GM13976 (cell line): ENCODE measurements at regions not wholly inside any gene's neighbourhood (a gene's known extent, or its start where the extent isn't known, plus 50 kb on each side); places are given as distances from the start of the nearest gene placed in this dataset.

Experiments
- DNase-seq: peaks from one replicate; pipeline ENCODE4 v3.0.0; 2012; ENCODE audit warnings: low spot score
- in situ Hi-C: fragments of 300-500 bp; cut with MboI; formaldehyde crosslinking; loops from one replicate; pipeline ENCODE4 v1.12.0; 2022; ENCODE audit warnings: low sequenced_read_pairs, mixed read lengths, inconsistent platforms; ENCODE audit not compliant: unreplicated experiment
- TF ChIP-seq, protein P1 (sequence below): IDR thresholded peaks from 2 replicates; pipeline ENCODE4 v1.5.1; 2012; ENCODE audit warnings: borderline replicate concordance, mild to moderate bottlenecking; ENCODE audit not compliant: insufficient read depth; ENCODE audit errors: extremely low read depth, missing control alignments, control extremely low read depth

DNA sequence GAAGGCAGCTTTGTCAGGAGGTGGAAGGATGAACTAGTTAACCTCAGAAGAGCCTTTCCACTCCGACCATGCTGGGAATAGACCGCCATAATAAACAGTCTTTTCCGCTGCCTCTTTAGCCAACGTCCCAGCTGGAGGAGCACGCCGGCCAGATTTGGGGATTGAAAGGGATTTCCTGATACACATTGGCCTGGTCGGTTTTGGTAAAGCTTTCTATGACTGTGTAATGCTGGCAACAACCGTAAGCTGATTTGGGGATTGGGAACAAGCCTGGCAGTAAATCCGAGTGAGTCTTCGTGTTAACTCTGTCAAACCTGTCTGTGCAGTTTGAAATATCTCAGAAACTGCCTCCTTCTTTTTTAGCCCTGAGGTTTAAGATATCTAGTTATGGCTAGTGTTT, 87.0 kb downstream of the DAD1 start:
- TF ChIP-seq, protein P1, sequence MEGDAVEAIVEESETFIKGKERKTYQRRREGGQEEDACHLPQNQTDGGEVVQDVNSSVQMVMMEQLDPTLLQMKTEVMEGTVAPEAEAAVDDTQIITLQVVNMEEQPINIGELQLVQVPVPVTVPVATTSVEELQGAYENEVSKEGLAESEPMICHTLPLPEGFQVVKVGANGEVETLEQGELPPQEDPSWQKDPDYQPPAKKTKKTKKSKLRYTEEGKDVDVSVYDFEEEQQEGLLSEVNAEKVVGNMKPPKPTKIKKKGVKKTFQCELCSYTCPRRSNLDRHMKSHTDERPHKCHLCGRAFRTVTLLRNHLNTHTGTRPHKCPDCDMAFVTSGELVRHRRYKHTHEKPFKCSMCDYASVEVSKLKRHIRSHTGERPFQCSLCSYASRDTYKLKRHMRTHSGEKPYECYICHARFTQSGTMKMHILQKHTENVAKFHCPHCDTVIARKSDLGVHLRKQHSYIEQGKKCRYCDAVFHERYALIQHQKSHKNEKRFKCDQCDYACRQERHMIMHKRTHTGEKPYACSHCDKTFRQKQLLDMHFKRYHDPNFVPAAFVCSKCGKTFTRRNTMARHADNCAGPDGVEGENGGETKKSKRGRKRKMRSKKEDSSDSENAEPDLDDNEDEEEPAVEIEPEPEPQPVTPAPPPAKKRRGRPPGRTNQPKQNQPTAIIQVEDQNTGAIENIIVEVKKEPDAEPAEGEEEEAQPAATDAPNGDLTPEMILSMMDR: no peak
- in situ Hi-C loops: no loop called here
- DNase-seq: no peak

DNA sequence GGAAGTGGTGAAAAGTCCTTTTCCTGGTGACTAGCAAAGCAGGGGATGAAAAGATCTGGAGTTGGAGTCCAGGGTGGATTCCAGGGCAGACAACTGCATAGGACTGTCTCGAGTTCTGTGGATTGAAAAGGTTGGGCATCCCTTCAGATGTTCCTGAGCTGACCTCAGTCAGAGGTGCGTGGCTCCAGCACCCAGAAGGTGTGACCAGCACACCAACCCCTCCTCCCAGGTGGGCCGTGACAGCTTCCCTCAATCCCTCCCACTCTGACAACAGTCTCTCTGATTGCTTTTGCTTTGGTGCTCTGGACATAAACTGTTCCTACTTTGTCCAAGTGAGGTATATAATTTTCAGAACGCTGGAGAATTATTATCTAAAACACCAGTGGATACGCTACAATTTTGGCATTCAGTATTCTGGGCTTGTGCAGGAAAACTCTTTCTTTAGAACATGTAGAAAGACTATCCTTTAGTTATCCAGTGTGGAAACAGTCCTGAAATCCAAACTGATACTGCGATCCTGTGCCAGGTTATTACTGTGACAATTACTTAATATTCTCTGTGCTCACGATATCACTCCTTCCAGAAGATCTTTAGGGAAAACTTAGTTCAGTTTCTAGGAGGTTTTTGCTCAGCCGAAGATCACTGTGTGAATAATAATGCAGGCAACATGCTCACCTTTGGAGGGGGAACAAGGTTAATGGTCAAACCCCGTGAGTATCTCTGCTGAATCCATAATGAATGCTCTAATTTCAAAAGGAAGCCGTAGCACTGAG, 87.9 kb downstream of the DAD1 start:
- DNase-seq: no peak
- in situ Hi-C loops: no loop called here
- TF ChIP-seq, protein P1: no peak

DNA sequence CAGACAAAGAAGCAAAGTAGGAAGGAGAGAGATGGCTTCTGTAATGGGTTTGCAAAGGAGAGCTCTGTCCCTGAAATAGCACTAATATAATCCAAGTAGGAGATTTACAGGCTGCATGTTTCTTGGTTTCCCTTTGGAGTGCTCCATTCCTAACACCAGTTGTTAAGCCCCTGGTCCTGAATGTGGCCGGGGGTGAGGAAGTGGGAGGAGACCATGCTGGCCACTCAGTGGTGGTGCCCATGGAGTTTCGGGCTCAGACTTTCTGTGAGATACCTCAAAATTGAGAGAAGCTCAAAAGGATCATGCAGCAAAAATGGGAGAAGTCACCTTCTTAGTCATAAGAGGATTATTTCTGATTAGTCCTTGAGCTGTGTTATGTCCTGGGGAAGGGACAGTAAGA, 88.5 kb downstream of the DAD1 start:
- in situ Hi-C loops: no loop called here
- TF ChIP-seq, protein P1: no peak
- no peak for DNase-seq

DNA sequence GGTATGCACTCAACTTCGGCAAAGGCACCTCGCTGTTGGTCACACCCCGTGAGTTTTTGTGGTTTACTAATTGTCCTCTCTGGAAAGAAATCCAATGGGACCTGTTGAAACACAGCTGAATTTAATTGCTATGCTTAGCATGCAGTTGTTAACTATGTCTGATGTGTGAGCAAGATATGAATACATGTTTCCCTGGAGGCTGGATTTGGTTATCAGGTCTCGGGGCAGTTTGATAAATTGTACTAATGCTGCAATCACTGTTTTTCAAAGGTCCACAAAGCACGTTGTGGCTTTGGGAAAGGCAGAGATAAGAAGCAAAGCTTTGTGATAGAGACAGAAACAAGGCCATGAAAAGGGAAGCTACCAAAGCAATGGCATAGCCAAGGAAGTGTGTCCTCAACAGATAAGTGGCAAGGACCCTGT, 91.3 kb downstream of the DAD1 start:
- in situ Hi-C loops: no loop called here
- TF ChIP-seq, protein P1: no peak
- DNase-seq: no peak

DNA sequence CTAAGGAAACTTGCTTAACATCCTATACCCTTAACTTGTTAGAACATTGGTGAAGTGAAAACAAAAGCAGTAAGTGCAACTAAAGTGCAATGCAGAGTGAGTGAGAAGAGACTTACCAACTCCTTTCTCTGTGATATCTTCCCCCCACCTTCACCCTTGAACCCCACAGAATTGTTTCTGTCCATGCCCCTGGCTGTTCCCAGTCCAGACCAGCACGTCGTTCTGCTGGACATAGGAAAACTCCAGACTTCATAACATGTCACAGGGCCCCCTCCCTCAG, 91.9 kb downstream of the DAD1 start:
- DNase-seq: no peak
- TF ChIP-seq, protein P1: no peak
- in situ Hi-C loops: no loop called here

DNA sequence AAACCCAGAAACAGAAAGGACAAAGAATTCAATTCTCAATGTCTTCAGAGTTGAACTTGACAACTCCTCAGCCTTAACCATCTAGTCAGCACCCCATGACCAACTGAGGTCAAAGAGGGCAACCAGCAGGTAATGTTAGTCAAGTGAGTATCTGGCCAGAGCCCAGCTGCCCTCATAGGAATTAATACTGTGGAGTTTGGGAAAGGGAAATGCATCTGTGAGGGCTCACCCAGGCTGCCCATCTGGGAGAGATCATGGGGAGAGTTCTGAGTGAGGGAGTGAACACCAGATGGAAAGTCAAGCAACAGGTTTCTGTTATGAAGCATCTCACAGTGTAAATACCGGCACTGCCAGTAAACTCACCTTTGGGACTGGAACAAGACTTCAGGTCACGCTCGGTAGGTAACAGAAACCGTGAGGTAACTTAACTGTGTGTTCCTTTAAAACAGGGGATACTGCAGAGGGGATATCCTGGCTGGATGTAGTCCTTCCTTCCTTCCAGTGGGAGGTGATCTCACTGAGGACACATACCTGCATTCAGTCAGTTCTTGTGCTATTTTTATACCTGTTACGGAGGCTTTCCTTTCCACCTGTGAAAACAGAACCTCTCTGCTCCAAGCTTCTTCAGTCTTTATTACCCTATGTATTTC, 94.4 kb downstream of the DAD1 start:
- DNase-seq: no peak
- in situ Hi-C loops: loop anchor here (5.0 kb wide), 1 partner anchor 48 kb away; no protein-coding TSS in a partner anchor

More for the DNA sequence above, 94.4 kb downstream of the DAD1 start:
- TF ChIP-seq, protein P1: peak; percentile 8
